ENCODE measurements at regions not wholly inside any gene's neighbourhood (a gene's known extent, or its start where the extent isn't known, plus 50 kb on each side); places are given as distances from the start of the nearest gene placed in this dataset.

DNA sequence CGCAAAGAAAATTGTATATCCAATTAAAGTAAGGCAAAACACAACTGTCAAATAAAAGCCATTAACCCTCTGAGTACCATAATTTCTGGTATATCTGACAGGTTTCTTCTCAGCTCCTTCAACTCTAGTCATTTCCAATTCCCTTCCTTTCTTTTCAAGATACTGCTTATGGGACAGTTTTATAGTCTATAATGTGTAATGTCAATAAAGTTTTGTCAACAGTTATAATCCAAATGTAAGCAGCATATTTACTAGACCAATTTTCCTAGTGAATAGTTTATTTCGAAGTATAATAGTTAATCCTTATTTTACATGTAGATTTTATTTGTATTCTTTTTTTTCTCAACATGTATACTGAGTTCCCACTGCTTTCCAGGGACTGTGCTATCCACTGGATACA, 1081.8 kb downstream of the EPHA7 start:
- TF ChIP-seq, protein P1, sequence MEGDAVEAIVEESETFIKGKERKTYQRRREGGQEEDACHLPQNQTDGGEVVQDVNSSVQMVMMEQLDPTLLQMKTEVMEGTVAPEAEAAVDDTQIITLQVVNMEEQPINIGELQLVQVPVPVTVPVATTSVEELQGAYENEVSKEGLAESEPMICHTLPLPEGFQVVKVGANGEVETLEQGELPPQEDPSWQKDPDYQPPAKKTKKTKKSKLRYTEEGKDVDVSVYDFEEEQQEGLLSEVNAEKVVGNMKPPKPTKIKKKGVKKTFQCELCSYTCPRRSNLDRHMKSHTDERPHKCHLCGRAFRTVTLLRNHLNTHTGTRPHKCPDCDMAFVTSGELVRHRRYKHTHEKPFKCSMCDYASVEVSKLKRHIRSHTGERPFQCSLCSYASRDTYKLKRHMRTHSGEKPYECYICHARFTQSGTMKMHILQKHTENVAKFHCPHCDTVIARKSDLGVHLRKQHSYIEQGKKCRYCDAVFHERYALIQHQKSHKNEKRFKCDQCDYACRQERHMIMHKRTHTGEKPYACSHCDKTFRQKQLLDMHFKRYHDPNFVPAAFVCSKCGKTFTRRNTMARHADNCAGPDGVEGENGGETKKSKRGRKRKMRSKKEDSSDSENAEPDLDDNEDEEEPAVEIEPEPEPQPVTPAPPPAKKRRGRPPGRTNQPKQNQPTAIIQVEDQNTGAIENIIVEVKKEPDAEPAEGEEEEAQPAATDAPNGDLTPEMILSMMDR (conservative IDR thresholded peaks at IDR 0.05; ENCODE audit: low read depth) = no peak
- POLR2A ChIA-PET (ENCODE audit: low non-redundant PET) = no interaction called here
- no peak for DNase-seq (ENCODE audit: low spot score)

DNA sequence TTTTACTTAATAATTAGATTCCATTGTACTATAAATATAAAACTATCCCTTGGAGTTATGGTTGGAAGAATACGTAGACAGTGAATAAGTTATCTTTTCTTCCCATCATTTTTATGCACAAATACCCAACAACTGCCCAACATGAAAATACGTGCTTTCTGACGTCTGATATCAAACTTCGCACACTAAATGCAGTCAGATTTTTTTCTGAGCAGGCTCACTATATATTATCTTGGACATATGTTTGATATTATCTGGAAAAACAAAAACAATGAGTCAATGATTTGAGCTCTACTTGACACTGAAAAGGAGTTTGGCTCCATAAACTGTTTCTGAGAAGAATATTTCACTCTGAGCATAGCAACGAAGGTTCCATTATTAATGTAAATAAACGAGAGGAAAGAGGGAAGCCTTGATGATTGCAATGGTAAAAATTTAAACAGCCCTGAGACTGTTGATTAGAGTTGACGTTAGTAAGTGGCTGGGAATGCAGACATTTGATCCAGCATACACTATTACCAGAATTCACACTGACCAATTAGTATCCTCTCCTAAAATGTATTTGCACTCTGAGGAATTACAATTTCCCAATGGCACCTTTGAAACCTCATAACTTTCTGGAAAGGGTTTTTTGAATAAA, 1090.0 kb downstream of the EPHA7 start:
- H3K27ac ChIP-seq = no peak overlapping the region
- TF ChIP-seq, protein P1 (conservative IDR thresholded peaks at IDR 0.05; ENCODE audit: low read depth) = no peak
- no peak for DNase-seq (ENCODE audit: low spot score)
- CTCF ChIA-PET = no interaction called here
- POLR2A ChIA-PET (ENCODE audit: low non-redundant PET) = no interaction called here

More for the DNA sequence above, 1081.8 kb downstream of the EPHA7 start:
- no peak overlapping the region for H3K27ac ChIP-seq
- CTCF ChIA-PET = no interaction called here

DNA sequence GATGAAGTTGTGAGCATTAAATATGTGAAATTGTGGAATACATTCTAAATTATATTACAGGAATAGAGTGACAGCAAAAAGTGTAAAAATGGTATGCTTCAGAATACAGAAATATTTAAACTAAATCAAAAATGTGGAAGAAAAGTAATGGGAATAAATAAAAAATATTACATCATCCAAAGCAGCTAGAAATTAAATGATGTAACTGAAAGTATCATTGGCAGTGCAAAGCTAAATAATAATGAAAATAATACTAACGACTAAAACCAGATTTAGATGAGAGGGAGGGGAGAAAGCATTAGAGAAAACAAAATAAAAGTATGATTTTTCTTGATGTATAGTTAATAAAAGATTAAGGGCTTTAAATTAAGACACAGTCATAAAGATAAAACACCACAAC, 1104.0 kb downstream of the EPHA7 start:
- TF ChIP-seq, protein P1 (conservative IDR thresholded peaks at IDR 0.05; ENCODE audit: low read depth) = no peak
- CTCF ChIA-PET = interaction anchor here (0.7 kb wide), 1 partner anchor 103 kb away, joined by 3 read pairs; no protein-coding TSS in a partner anchor
- no peak for DNase-seq (ENCODE audit: low spot score)
- POLR2A ChIA-PET (ENCODE audit: low non-redundant PET) = no interaction called here
- H3K27ac ChIP-seq = no peak overlapping the region

DNA sequence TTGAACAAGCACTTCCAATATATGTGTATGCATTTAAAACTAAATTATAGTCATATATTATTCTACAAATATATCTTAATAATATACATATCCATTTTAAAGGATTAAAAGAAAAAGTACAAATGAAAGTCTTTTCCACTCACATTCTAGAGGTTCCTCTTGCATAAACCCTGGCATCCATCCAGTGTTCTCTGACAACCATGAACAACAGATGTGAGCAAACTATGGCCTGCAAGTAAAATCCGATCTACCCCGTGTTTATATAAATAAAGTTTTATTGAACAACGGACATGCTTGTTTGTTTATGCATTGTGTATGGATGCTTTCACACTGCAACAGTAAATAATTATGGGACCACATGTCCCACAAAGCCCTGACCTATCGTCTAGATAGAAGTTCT, 1122.3 kb downstream of the EPHA7 start:
- no peak for DNase-seq (ENCODE audit: low spot score)
- TF ChIP-seq, protein P1 (conservative IDR thresholded peaks at IDR 0.05; ENCODE audit: low read depth) = no peak
- H3K27ac ChIP-seq = no peak overlapping the region
- ChIA-PET CTCF (no interaction called here), POLR2A (ENCODE audit: low non-redundant PET) (no interaction called here)

DNA sequence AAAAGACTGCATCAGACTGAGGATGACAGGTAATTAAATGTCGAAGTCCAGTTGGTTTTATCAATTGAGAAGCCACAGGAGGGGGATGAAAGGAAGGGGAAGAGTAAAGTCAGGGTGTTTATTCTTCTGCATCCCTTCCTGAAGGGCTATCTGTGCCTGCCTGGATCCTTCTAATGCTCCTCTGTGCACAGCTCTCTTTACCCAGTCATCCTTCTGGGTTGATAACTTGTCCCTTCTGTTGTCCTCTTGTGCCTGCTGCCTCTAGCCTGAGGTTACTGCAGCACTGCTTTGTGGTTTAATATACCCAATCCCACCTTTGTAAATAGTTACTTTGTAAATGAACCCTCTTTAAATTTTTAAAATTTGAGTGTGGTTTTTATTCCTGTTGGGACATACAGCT, 1127.3 kb downstream of the EPHA7 start:
- CTCF ChIA-PET = no interaction called here
- TF ChIP-seq, protein P1 (conservative IDR thresholded peaks at IDR 0.05; ENCODE audit: low read depth) = no peak
- DNase-seq (ENCODE audit: low spot score) = no peak
- no peak overlapping the region for H3K27ac ChIP-seq
- POLR2A ChIA-PET (ENCODE audit: low non-redundant PET) = no interaction called here

DNA sequence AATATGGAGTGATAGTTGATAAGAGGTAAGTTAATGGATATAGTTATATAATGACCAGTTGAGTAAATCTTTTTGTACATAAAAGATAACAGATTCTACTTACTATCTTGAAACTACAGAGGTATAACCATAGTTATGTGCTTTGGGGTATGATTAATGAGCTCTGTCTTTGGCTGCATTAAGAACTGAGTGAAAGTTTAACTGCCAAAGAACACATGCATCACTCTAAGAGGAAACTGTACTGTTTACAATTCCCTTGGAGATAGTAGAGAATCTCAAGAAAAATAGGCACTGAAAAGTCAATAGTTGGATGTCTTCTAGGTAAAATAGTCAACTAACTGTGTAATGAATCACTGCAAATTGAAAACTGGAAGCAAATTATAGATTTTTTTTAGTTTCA, 1129.5 kb downstream of the EPHA7 start:
- DNase-seq (ENCODE audit: low spot score) = no peak
- CTCF ChIA-PET = no interaction called here
- POLR2A ChIA-PET (ENCODE audit: low non-redundant PET) = no interaction called here
- no peak overlapping the region for H3K27ac ChIP-seq
- TF ChIP-seq, protein P1 (conservative IDR thresholded peaks at IDR 0.05; ENCODE audit: low read depth) = no peak
